Breast epithelium (tissue), 3 donors: ENCODE measurements at regions not wholly inside any gene's neighbourhood (a gene's known extent, or its start where the extent isn't known, plus 50 kb on each side); places are given as distances from the start of the nearest gene placed in this dataset.

Experiments
- CTCF ChIP-seq, 3 donors: fragments of 450-650 bp; IDR thresholded peaks; one replicate each; pipeline ENCODE4 v1.5.1; 2016 to 2017; ENCODE audit warnings: antibody characterized with exemption in 3 of 3, mild to moderate bottlenecking in 3 of 3, moderate library complexity in 3 of 3
- POLR2AphosphoS5 ChIP-seq, 3 donors: sonication (generic); formaldehyde crosslinking; IDR thresholded peaks; one replicate each; pipeline ENCODE4 v1.6.1; 2017; ENCODE audit warnings: antibody characterized with exemption in 3 of 3

GRCh38 chr2:106653465-106653864 lies 166.3 kb downstream of the CD8B2 start:
- TF ChIP-seq CTCF (IDR thresholded peaks at IDR 0.05): no peak
- no peak for TF ChIP-seq POLR2AphosphoS5 (IDR thresholded peaks at IDR 0.05)
